ENCODE measurements at regions not wholly inside any gene's neighbourhood (a gene's known extent, or its start where the extent isn't known, plus 50 kb on each side); places are given as distances from the start of the nearest gene placed in this dataset.
A peak's percentile ranks its signal among the peaks of the same experiment; 100 is the strongest.

DNA sequence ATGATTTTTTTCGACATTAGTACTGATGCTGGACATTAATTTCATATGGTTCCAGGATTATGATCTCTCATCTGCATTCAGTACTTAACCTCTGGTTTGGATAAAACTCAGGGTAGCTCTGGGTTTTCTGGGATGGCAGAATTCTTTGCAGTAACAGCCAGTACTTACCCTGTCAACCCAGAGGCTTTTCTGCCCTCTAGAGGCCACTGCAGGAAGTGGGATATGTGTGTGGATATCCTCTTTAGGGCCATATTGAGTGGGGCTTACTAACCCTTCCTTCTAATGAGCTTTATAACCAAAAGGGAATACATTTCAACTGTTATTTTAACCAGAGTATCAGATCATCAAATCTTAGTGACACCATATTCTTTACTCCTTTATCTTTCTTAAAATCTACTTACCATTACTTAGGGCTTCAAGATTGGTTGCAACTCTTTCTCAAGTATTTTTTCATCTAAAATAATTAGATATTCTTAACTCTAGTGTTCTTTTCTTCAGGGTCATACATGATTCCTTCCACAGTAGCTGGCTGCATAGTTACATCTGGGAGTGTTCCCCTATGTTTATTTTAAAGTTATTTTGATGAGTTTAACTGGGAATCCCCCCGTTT lies 488.0 kb upstream of the STXBP6 start:
- Histone ChIP-seq H3K4me1 (no peaks in the 10 kb centered on the region), H3K36me3 (no peaks in the 10 kb centered on the region), H3K27ac (no peak overlapping the region), H3K4me3 (no peak overlapping the region), H3K9me3 (no peaks in the 10 kb centered on the region), H3K27me3 (no peaks in the 10 kb centered on the region)
- DNase-seq, result peak in 1 of 4 donors; percentile 16
- peak; percentile 43 for ATAC-seq
- intact Hi-C loops (cut with DNase I), result no loop called here
- TF ChIP-seq, protein P1, sequence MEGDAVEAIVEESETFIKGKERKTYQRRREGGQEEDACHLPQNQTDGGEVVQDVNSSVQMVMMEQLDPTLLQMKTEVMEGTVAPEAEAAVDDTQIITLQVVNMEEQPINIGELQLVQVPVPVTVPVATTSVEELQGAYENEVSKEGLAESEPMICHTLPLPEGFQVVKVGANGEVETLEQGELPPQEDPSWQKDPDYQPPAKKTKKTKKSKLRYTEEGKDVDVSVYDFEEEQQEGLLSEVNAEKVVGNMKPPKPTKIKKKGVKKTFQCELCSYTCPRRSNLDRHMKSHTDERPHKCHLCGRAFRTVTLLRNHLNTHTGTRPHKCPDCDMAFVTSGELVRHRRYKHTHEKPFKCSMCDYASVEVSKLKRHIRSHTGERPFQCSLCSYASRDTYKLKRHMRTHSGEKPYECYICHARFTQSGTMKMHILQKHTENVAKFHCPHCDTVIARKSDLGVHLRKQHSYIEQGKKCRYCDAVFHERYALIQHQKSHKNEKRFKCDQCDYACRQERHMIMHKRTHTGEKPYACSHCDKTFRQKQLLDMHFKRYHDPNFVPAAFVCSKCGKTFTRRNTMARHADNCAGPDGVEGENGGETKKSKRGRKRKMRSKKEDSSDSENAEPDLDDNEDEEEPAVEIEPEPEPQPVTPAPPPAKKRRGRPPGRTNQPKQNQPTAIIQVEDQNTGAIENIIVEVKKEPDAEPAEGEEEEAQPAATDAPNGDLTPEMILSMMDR (IDR thresholded peaks at IDR 0.05), result peak; percentile 11 to 39

DNA sequence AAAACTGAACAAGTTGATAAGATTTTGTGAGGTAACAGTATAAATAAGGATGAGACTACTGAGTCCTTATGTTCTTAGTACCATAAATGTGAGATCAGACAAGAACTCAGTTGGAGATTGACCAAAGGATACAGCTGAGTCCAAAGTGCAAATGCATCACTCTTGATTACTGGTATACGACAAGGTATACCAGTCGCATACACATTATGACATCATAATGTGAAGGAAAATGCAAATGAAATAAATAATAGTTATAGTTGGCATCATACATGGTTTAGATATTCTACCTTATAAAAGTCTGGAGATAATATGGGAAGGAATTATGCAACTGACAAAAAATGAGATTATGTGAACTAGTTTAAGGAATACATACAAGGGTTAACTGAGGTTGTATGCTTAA lies 476.3 kb upstream of the STXBP6 start:
- DNase-seq (no peak), ATAC-seq (no peak)
- no peak overlapping the region for H3K27ac ChIP-seq
- no peaks in the 10 kb centered on the region for H3K9me3 ChIP-seq
- intact Hi-C loops (cut with DNase I), result no loop called here
- TF ChIP-seq, protein P1 (IDR thresholded peaks at IDR 0.05), result no peak
- H3K4me1 ChIP-seq, result no peaks in the 10 kb centered on the region
- no peaks in the 10 kb centered on the region for H3K27me3 ChIP-seq
- H3K4me3 ChIP-seq, result no peak overlapping the region
- no peaks in the 10 kb centered on the region for H3K36me3 ChIP-seq

DNA sequence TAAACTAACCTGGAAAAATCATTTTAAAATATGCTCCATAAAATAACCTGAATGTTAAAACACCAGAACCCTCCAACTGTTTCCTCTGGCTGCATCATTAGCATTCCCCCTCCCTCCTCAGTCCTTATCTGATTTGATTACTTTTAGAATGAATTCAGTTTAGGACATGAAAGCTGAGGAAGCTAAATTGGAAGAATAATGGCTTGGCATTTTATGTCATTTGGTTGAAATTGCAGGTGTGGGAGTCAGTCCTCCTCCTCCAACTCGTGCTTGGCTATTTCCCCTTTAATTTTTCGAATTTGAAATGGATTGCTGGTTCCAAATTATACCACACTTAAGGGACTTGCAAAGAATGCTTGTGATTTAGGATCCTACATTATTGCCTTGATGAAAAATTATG lies 473.0 kb upstream of the STXBP6 start:
- DNase-seq (no peak), ATAC-seq (no peak)
- H3K36me3 ChIP-seq, result no peaks in the 10 kb centered on the region
- H3K27ac ChIP-seq, result no peak overlapping the region
- no peaks in the 10 kb centered on the region for H3K9me3 ChIP-seq
- H3K4me1 ChIP-seq, result no peaks in the 10 kb centered on the region
- no peaks in the 10 kb centered on the region for H3K27me3 ChIP-seq
- intact Hi-C loops (cut with DNase I), result no loop called here
- TF ChIP-seq, protein P1 (IDR thresholded peaks at IDR 0.05), result no peak
- H3K4me3 ChIP-seq, result no peak overlapping the region

DNA sequence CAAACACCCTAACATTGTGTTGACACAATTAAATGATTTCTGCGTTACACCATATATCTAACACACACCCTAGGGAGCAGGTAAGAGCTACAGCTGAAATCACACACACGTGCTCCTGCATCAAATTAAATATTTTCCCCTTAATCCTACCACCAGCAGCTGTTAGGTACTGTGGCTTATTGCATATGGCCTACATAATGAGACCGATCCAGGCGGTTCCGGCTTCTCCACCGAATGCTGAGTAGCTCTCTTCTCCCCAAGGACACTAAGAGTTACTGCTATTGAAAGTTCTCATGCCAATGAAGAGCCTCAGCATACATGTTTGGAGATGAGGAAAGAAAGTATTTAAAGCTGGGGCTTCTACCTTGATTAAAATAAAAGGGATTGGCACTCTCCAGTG lies 472.2 kb upstream of the STXBP6 start:
- no peak for DNase-seq
- TF ChIP-seq, protein P1 (IDR thresholded peaks at IDR 0.05), result no peak

DNA sequence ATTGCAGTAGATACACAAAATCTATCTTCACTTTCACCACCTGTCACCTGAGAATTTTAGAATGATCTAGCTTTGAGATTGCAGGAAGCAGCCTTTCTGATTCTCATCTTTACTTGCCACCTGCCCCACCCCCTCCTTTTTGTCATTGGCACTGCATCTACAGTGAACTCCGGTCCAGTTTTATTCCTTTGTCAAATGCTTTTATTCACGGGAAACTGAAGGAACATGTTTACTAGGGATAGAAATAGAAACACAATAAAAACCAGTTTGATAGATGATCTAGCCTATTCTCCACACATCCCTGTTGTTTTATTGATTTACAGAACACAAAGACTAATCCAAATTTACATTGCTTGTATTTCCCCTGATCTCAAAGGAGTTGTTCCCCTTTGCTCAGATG lies 471.7 kb upstream of the STXBP6 start:
- Histone ChIP-seq H3K36me3 (no peaks in the 10 kb centered on the region), H3K27me3 (no peaks in the 10 kb centered on the region), H3K9me3 (no peaks in the 10 kb centered on the region), H3K4me1 (no peaks in the 10 kb centered on the region), H3K27ac (no peak overlapping the region), H3K4me3 (no peak overlapping the region)
- TF ChIP-seq, protein P1 (IDR thresholded peaks at IDR 0.05), result no peak
- ATAC-seq, result no peak
- intact Hi-C loops (cut with DNase I), result no loop called here
- no peak for DNase-seq

More for the DNA sequence above, 472.2 kb upstream of the STXBP6 start:
- no peak for ATAC-seq
- Histone ChIP-seq H3K27me3 (no peaks in the 10 kb centered on the region), H3K36me3 (no peaks in the 10 kb centered on the region), H3K4me3 (no peak overlapping the region), H3K27ac (no peak overlapping the region), H3K4me1 (no peaks in the 10 kb centered on the region), H3K9me3 (no peaks in the 10 kb centered on the region)
- intact Hi-C loops (cut with DNase I), result no loop called here

All from left lung (tissue), 4 donors.